Transverse colon (tissue), 4 donors: ENCODE measurements at regions not wholly inside any gene's neighbourhood (a gene's known extent, or its start where the extent isn't known, plus 50 kb on each side); places are given as distances from the start of the nearest gene placed in this dataset.

Experiments used
- DNase-seq: peaks from one replicate; pipeline ENCODE4 v3.0.0-alpha.2; 2019
- H3K27ac ChIP-seq, 4 donors: fragments of 200-600 bp; sonication (generic); 2 replicates each; pipeline ENCODE4 v1.5.1; 2016 to 2018; ENCODE audit warnings: inconsistent platforms in 4 of 4
- H3K27me3 ChIP-seq: fragments of 200-600 bp; sonication (generic); 2 replicates; pipeline ENCODE4 v1.5.1; 2017; ENCODE audit warnings: inconsistent platforms
- H3K36me3 ChIP-seq, 4 donors: fragments of 200-600 bp; sonication (generic); 2 replicates each; pipeline ENCODE4 v1.5.1; 2017 to 2019; ENCODE audit warnings: inconsistent platforms in 4 of 4
- H3K4me1 ChIP-seq, 4 donors: fragments of 200-600 bp; sonication (generic); 2 replicates each; pipeline ENCODE4 v1.5.1; 2017 to 2020; ENCODE audit warnings: inconsistent platforms in 4 of 4
- H3K4me3 ChIP-seq, 4 donors: fragments of 200-600 bp; sonication (generic); 1 replicate in 1 of 4; 2 replicates in 3 of 4; pipeline versions ENCODE4 v1.5.1 to v1.6.1; 2017 to 2019; ENCODE audit warnings: inconsistent platforms in 4 of 4
- H3K9me3 ChIP-seq, 2 donors: fragments of 200-600 bp; sonication (generic); 2 replicates each; pipeline ENCODE4 v1.5.1; 2017 to 2019; ENCODE audit warnings: inconsistent platforms in 2 of 2
- EP300 ChIP-seq: sonication (generic); formaldehyde crosslinking; IDR thresholded peaks from one replicate; pipeline ENCODE4 v1.6.1; 2017; ENCODE audit warnings: antibody characterized with exemption, low read depth
- POLR2A ChIP-seq: fragments of 450-650 bp; IDR thresholded peaks from one replicate; pipeline ENCODE4 v1.6.1; 2016; ENCODE audit warnings: antibody characterized with exemption, mild to moderate bottlenecking, moderate library complexity
- POLR2AphosphoS5 ChIP-seq, 3 donors: sonication (generic); formaldehyde crosslinking; IDR thresholded peaks; one replicate each; pipeline ENCODE4 v1.6.1; 2016; ENCODE audit warnings: antibody characterized with exemption in 3 of 3
- WGBS, 2 donors: methylation state at CpG; one replicate each; pipeline ENCODE4 v1.1.5; 2018; ENCODE audit warnings: low coverage in 1 of 2; 5-methylcytosine and 5-hydroxymethylcytosine counted together
- in situ Hi-C, 4 donors: fragments of 200-750 bp; cut with MboI; loops; one replicate each; pipeline versions ENCODE4 v1.15.0 to v1.15.1; 2017; ENCODE audit warnings: low sequenced_read_pairs in 3 of 4, low pct_ligation_motif_present in 1 of 4, low pct_unique_long_range_greater_than_20kb in 1 of 4
- intact Hi-C: fragments of 100-400 bp; cut with DNase I; formaldehyde crosslinking; loops from one replicate; pipeline ENCODE4 v1.15.1; 2023; ENCODE audit warnings: low total_unique reads
- TF ChIP-seq, protein P1 (sequence below), 5 experiments: fragments of 200-600 bp in 3 of 5; fragments of 450-650 bp in 2 of 5; sonication (generic) in 3 of 5; IDR thresholded peaks; 1 replicate in 2 of 5; 2 replicates in 3 of 5; pipeline ENCODE4 v1.5.1; 2016 to 2017; ENCODE audit warnings: antibody characterized with exemption in 5 of 5, inconsistent platforms in 3 of 5, mild to moderate bottlenecking in 2 of 5, moderate library complexity in 1 of 5

- in situ Hi-C loops = loop anchor here in 1 of 4 donors (25.0 kb wide), 1 partner anchor 582 kb away; no protein-coding TSS in a partner anchor
- TF ChIP-seq, protein P1, sequence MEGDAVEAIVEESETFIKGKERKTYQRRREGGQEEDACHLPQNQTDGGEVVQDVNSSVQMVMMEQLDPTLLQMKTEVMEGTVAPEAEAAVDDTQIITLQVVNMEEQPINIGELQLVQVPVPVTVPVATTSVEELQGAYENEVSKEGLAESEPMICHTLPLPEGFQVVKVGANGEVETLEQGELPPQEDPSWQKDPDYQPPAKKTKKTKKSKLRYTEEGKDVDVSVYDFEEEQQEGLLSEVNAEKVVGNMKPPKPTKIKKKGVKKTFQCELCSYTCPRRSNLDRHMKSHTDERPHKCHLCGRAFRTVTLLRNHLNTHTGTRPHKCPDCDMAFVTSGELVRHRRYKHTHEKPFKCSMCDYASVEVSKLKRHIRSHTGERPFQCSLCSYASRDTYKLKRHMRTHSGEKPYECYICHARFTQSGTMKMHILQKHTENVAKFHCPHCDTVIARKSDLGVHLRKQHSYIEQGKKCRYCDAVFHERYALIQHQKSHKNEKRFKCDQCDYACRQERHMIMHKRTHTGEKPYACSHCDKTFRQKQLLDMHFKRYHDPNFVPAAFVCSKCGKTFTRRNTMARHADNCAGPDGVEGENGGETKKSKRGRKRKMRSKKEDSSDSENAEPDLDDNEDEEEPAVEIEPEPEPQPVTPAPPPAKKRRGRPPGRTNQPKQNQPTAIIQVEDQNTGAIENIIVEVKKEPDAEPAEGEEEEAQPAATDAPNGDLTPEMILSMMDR (IDR thresholded peaks at IDR 0.05) = no peak
- TF ChIP-seq POLR2AphosphoS5 (IDR thresholded peaks at IDR 0.05) = no peak
- TF ChIP-seq POLR2A = no peak
- no peak for TF ChIP-seq EP300
- no peaks in the 10 kb centered on the region for H3K4me1 ChIP-seq
- no peak for DNase-seq
- H3K9me3 ChIP-seq = no peaks in the 10 kb centered on the region
- H3K27me3 ChIP-seq = no peaks in the 10 kb centered on the region
- no peaks in the 10 kb centered on the region for H3K36me3 ChIP-seq
- intact Hi-C loops = no loop called here
- WGBS, 2 donors = 79 to 80% methylated on average over 2 to 4 of the region's 4 CpGs
- H3K27ac ChIP-seq = no peak overlapping the region
- H3K4me3 ChIP-seq = no peak overlapping the region
These were observed 161.2 kb downstream of the KCNA5 start for GRCh38 chr12:5204831-5205230.

- intact Hi-C loops = no loop called here
- TF ChIP-seq POLR2AphosphoS5 (IDR thresholded peaks at IDR 0.05) (no peak), POLR2A (no peak), EP300 (no peak)
- TF ChIP-seq, protein P1 (IDR thresholded peaks at IDR 0.05) = no peak
- WGBS, 2 donors = 77 to 88% methylated on average over 6 of the region's 6 CpGs
These were observed 162.9 kb downstream of the KCNA5 start for GRCh38 chr12:5206401-5207175.

DNA sequence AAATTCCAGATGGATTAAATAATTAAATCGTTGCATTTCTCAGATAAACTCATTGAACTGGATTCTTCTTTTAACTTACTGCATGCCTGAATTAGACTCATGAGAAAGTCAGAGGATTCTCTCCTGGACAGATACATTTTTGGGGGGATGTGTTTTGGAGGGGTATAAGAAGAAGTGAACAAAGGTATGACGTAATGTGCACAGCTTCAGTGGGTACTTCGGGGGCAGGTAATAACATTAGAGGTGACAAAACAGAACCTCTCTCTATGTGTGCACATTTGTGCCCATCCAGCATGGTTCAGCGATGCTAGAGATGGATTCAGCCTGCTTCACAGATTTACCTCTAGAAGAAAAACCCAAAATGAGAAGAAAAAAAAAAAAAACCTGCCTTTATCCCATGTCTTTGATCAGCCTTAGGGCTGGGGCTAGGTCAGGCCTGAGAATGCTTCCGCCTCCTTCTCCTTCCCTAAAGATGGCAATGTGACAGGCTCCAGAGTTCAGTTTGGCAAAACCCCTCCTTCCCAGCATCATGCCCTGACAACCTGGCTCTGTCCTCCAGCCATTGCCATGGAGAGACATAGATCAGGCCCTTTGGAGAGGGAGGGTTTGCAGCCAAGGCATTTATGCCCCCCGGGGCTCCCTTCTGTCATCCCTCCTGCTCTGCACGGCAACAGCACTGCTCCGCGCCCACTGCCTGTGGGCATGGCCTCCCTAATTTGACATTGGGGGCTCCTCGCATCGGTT lies 166.7 kb downstream of the KCNA5 start:
- intact Hi-C loops = no loop called here
- Histone ChIP-seq H3K4me1 (no peaks in the 10 kb centered on the region), H3K9me3 (no peaks in the 10 kb centered on the region), H3K27ac (no peak overlapping the region), H3K4me3 (no peak overlapping the region), H3K27me3 (no peaks in the 10 kb centered on the region), H3K36me3 (no peaks in the 10 kb centered on the region)
- WGBS, 2 donors = 71 to 86% methylated on average over 3 to 11 of the region's 11 CpGs
- DNase-seq = no peak
- in situ Hi-C loops = loop anchor here in 1 of 4 donors (25.0 kb wide), 1 partner anchor 577 kb away; no protein-coding TSS in a partner anchor
- TF ChIP-seq POLR2AphosphoS5 (IDR thresholded peaks at IDR 0.05) = no peak
- TF ChIP-seq EP300 = no peak
- TF ChIP-seq, protein P1 (IDR thresholded peaks at IDR 0.05) = no peak
- no peak for TF ChIP-seq POLR2A

More at GRCh38 chr12:5206401-5207175, 162.9 kb downstream of the KCNA5 start:
- no peak overlapping the region for H3K27ac ChIP-seq
- no peaks in the 10 kb centered on the region for H3K4me1 ChIP-seq
- H3K4me3 ChIP-seq = no peak overlapping the region
- H3K9me3 ChIP-seq = no peaks in the 10 kb centered on the region
- no peak for DNase-seq
- H3K36me3 ChIP-seq = no peaks in the 10 kb centered on the region
- no peaks in the 10 kb centered on the region for H3K27me3 ChIP-seq
- in situ Hi-C loops = loop anchor here in 1 of 4 donors (25.0 kb wide), 1 partner anchor 581 kb away; no protein-coding TSS in a partner anchor

DNA sequence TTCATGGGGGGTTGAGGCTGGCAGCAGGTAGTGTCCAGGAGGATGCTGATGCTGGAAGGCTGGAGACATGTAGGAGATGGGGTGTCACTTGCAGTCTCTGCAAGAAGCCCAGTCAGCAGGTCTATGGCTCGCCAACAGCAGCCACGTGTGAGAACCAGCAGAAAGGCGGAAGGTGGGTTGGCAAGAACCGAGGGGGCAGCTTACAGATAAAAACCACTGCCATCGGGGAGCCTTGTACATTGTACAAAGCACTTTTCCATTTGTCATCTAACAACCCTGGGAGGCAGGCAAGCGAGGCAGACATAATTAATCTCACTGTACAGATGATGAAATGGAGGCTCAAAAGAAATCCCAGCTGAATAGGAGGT lies 167.2 kb downstream of the KCNA5 start:
- TF ChIP-seq EP300 = no peak
- 80 to 86% methylated on average over 5 to 6 of the region's 6 CpGs for WGBS, 2 donors
- H3K36me3 ChIP-seq = no peaks in the 10 kb centered on the region
- H3K9me3 ChIP-seq = no peaks in the 10 kb centered on the region
- no peak overlapping the region for H3K27ac ChIP-seq
- no peak for DNase-seq
- intact Hi-C loops (no loop called here), in situ Hi-C loops (loop anchor here in 1 of 4 donors (25.0 kb wide), 1 partner anchor 576 kb away; no protein-coding TSS in a partner anchor)
- H3K4me1 ChIP-seq = no peaks in the 10 kb centered on the region
- no peak overlapping the region for H3K4me3 ChIP-seq
- no peaks in the 10 kb centered on the region for H3K27me3 ChIP-seq
